PC-9 (cell line): ENCODE measurements at regions not wholly inside any gene's neighbourhood (a gene's known extent, or its start where the extent isn't known, plus 50 kb on each side); places are given as distances from the start of the nearest gene placed in this dataset.

Source experiments
- BruUV-seq: library from RNA; stranded (reverse); fragments of 400-500 nt; replicated peaks from 2 replicates; lab custom pipeline; 2021; lab: Mats Ljungman, UMichigan
- CTCF ChIA-PET: fragments of 300-600 bp; sonication (Branson Sonifier 250); formaldehyde crosslinking; loops from one replicate; lab custom pipeline; 2022; ENCODE audit warnings: antibody characterized with exemption; lab: Charles Lee
- POLR2A ChIA-PET: fragments of 300-600 bp; sonication (Branson Sonifier 250); formaldehyde crosslinking; loops from one replicate; lab custom pipeline; 2022; ENCODE audit warnings: antibody characterized with exemption; ENCODE audit not compliant: unreplicated experiment; lab: Charles Lee
- DNase-seq, 2 experiments: peaks; one replicate each; pipeline versions ENCODE4 v3.0.0 to v3.0.0-alpha.2; 2015 to 2022; ENCODE audit warnings: mixed read lengths in 1 of 2
- H2AFZ ChIP-seq: fragments of 200-600 bp; sonication (generic); 2 replicates; pipeline ENCODE4 v1.8.1; 2017; ENCODE audit warnings: antibody characterized with exemption
- H3F3A ChIP-seq: fragments of 200-600 bp; sonication (generic); 2 replicates; pipeline ENCODE4 v1.8.1; 2017; ENCODE audit warnings: antibody characterized with exemption, mild to moderate bottlenecking, low read depth; ENCODE audit not compliant: insufficient read depth
- H3K27ac ChIP-seq: fragments of 200-600 bp; sonication (generic); 2 replicates; pipeline ENCODE4 v1.6.1; 2016; ENCODE audit warnings: mixed run types
- H3K27me3 ChIP-seq: fragments of 200-600 bp; sonication (generic); 2 replicates; pipeline ENCODE4 v1.6.1; 2016; ENCODE audit warnings: low read depth, mixed run types; ENCODE audit not compliant: insufficient read depth
- H3K36me3 ChIP-seq: fragments of 200-600 bp; sonication (generic); 2 replicates; pipeline ENCODE4 v1.6.1; 2016; ENCODE audit warnings: low read depth, mixed run types
- H3K4me1 ChIP-seq: fragments of 200-600 bp; sonication (generic); replicated peaks from 2 replicates; pipeline ENCODE4 v1.6.1; 2016; ENCODE audit warnings: mixed run types; ENCODE audit not compliant: insufficient read depth
- H3K4me2 ChIP-seq: fragments of 200-600 bp; sonication (generic); 2 replicates; pipeline ENCODE4 v1.6.1; 2017; ENCODE audit warnings: mixed run types
- H3K4me3 ChIP-seq: fragments of 200-600 bp; sonication (generic); 2 replicates; pipeline ENCODE4 v1.6.1; 2016; ENCODE audit warnings: mixed run types
- H3K79me2 ChIP-seq: fragments of 200-600 bp; sonication (generic); 2 replicates; pipeline ENCODE4 v1.6.1; 2017; ENCODE audit warnings: low read depth, mixed run types
- H3K9me2 ChIP-seq: fragments of 200-600 bp; sonication (generic); 2 replicates; pipeline ENCODE4 v1.8.1; 2017; ENCODE audit warnings: mild to moderate bottlenecking; ENCODE audit not compliant: insufficient read depth
- H3K9me3 ChIP-seq: fragments of 200-600 bp; sonication (generic); 2 replicates; pipeline ENCODE4 v1.8.1; 2016; ENCODE audit warnings: low read depth; ENCODE audit not compliant: insufficient read depth
- H4K20me1 ChIP-seq: fragments of 200-600 bp; sonication (generic); 2 replicates; pipeline ENCODE4 v1.8.1; 2017; ENCODE audit not compliant: insufficient read depth
- CTCF ChIP-seq: fragments of 200-600 bp; sonication (generic); conservative IDR thresholded peaks from 2 replicates; pipeline ENCODE4 v1.6.1; 2017; ENCODE audit warnings: mixed run types, antibody characterized with exemption, mild to moderate bottlenecking, moderate library complexity
- EZH2 ChIP-seq: fragments of 200-600 bp; sonication (generic); IDR thresholded peaks from 2 replicates; pipeline ENCODE4 v1.8.0; 2017; ENCODE audit warnings: antibody characterized with exemption, low read depth
- intact Hi-C: fragments of 100-400 bp; cut with micrococcal nuclease; formaldehyde crosslinking; loops from one replicate; pipeline ENCODE4 v1.10.0; 2022; ENCODE audit not compliant: unreplicated experiment

DNA sequence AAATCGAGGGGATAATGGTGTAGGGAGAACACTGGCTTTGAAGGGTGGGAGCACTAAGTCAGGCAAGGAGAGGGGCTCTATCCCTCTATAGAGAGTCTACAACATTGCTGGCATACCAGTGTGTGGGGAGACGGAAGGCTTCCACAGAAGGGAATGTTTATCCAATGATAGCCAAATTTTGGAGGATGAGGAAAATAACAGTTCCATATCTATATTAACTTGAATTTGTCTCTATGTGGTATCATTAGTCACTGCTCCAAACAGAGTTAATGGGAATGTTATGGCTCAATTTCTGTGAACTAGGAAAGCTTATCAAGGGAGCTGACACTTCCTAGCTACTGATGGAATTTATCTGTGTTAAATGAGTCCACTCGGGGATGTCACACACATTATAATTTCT is 208.9 kb upstream of the PHACTR1 start:
- POLR2A ChIA-PET, result no interaction called here
- TF ChIP-seq EZH2, result no peak
- TF ChIP-seq CTCF, result no peak
- no peaks in the 10 kb centered on the region for H3K36me3 ChIP-seq

DNA sequence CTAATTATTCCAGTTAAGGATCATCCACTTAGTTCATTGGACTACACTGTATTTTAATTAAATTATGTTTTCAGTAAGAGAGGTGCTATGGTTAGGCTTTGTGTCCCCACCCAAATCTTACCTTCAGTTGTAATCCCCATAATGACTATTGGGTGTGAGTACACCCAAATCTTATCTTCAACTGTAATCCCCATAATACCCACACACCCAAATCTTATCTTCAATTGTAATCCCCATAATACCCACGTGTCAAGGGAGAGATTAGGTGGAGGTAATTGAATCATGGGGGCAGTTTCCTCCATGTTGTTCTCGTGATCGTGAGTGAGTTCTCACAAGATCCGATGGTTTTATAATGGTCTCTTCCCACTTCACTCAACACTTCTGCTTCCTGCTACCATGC is 208.0 kb upstream of the PHACTR1 start:
- Histone ChIP-seq H4K20me1 (no peaks in the 10 kb centered on the region), H3K4me2 (no peak overlapping the region), H3K4me1 (peaks cover 3% of the 10 kb centered on the region; the same call in 1 of the 2 replicates), H3F3A (no peaks in the 10 kb centered on the region), H3K36me3 (no peaks in the 10 kb centered on the region), H2AFZ (no peak overlapping the region), H3K79me2 (no peaks in the 10 kb centered on the region), H3K27ac (no peak overlapping the region), H3K9me2 (no peaks in the 10 kb centered on the region), H3K4me3 (no peak overlapping the region), H3K9me3 (no peaks in the 10 kb centered on the region), H3K27me3 (no peaks in the 10 kb centered on the region)
- ChIA-PET POLR2A (no interaction called here), CTCF (no interaction called here)
- DNase-seq, result no peak
- intact Hi-C loops, result no loop called here
- no peak for TF ChIP-seq CTCF
- TF ChIP-seq EZH2, result no peak
- BruUV-seq, result no TSS peak

More for the DNA sequence above, 208.9 kb upstream of the PHACTR1 start:
- intact Hi-C loops, result no loop called here
- H3K79me2 ChIP-seq, result no peaks in the 10 kb centered on the region
- H4K20me1 ChIP-seq, result no peaks in the 10 kb centered on the region
- no peak overlapping the region for H3K4me3 ChIP-seq
- no TSS peak for BruUV-seq
- no peaks in the 10 kb centered on the region for H3K9me3 ChIP-seq
- peaks cover 3% of the 10 kb centered on the region; the same call in 1 of the 2 replicates for H3K4me1 ChIP-seq
- CTCF ChIA-PET, result interaction anchor here (0.6 kb wide), 1 partner anchor 611 kb away, joined by 3 read pairs; no protein-coding TSS in a partner anchor
- H3K27ac ChIP-seq, result no peak overlapping the region
- H3F3A ChIP-seq, result no peaks in the 10 kb centered on the region
- H3K27me3 ChIP-seq, result no peaks in the 10 kb centered on the region
- no peaks in the 10 kb centered on the region for H3K9me2 ChIP-seq
- no peak for DNase-seq
- H2AFZ ChIP-seq, result no peak overlapping the region
- H3K4me2 ChIP-seq, result no peak overlapping the region

DNA sequence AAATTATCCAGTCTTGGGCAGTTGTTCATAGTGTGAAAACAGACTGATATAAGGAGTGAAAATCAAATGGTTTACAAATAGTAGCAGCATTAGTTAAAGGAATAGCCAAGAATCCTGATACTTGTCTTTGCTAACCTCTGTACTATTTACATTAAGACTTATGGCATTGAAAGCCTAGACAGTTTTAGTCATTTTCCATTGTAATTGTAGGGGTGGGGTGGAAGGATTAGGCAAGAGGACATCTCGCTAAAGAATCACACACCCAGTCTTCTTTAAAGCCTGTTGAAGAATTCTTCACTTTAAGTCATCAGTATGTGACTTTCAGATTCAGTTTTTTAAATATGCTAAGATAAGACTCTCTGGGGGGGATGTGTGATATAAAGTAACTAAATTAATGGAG is 207.5 kb upstream of the PHACTR1 start:
- Histone ChIP-seq H3K9me2 (no peaks in the 10 kb centered on the region), H3K27me3 (no peaks in the 10 kb centered on the region), H3K36me3 (no peaks in the 10 kb centered on the region), H3F3A (no peaks in the 10 kb centered on the region), H3K9me3 (no peaks in the 10 kb centered on the region), H2AFZ (no peak overlapping the region), H3K79me2 (no peaks in the 10 kb centered on the region), H3K4me1 (peaks cover 3% of the 10 kb centered on the region; the same call in 1 of the 2 replicates), H4K20me1 (no peaks in the 10 kb centered on the region), H3K4me3 (no peak overlapping the region), H3K4me2 (no peak overlapping the region), H3K27ac (no peak overlapping the region)
- BruUV-seq, result no TSS peak
- no peak for DNase-seq
- ChIA-PET CTCF (no interaction called here), POLR2A (no interaction called here)
- TF ChIP-seq EZH2, result no peak
- TF ChIP-seq CTCF, result no peak
- intact Hi-C loops, result no loop called here
